Cerebellar nuclear complex (tissue), 1 donor: ENCODE measurements at regions not wholly inside any gene's neighbourhood (a gene's known extent, or its start where the extent isn't known, plus 50 kb on each side); places are given as distances from the start of the nearest gene placed in this dataset.
"Not testable (repeated sequence)": the region's sequence is repeated elsewhere in the genome, so short reads cannot be mapped to it uniquely, and the experiment has no call there.

Source experiments
- DNase-seq, 2 experiments: peaks; one replicate each; lab custom pipeline; 2025; lab: John Stamatoyannopoulos, UW

GRCh38 chr17:5951912-5952311 lies 118.3 kb upstream of the WSCD1 start:
- no peak for DNase-seq

GRCh38 chr17:5952518-5952917 lies 117.7 kb upstream of the WSCD1 start:
- no peak for DNase-seq

GRCh38 chr17:5955764-5956163 lies 114.4 kb upstream of the WSCD1 start:
- no peak for DNase-seq

GRCh38 chr17:5958850-5959249 lies 111.3 kb upstream of the WSCD1 start:
- DNase-seq: no peak

- DNase-seq: no peak
Measured at GRCh38 chr17:5962371-5962770, 107.8 kb upstream of the WSCD1 start.

DNA sequence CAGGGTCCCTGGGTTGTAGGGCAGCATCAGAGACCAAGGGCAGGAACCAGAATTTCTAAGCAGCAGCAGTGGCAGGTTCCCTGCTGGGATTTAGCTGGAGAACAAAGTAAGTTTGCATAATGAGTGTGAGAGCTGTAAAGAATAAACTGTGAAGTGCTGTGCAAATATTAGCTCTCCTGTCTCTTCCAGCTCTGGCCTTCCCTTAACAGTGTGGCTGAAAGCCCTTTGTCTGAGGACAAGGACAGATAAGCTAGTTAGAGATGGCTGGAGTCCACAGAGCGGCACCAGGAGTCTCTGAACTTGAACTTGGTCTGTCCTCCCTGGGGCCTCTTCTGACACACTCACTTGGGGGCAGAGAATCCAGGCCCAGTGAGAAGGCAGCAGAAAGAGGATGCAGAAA lies 98.2 kb upstream of the WSCD1 start:
- no peak for DNase-seq

GRCh38 chr17:5973410-5973809 lies 96.8 kb upstream of the WSCD1 start:
- DNase-seq: no peak

DNA sequence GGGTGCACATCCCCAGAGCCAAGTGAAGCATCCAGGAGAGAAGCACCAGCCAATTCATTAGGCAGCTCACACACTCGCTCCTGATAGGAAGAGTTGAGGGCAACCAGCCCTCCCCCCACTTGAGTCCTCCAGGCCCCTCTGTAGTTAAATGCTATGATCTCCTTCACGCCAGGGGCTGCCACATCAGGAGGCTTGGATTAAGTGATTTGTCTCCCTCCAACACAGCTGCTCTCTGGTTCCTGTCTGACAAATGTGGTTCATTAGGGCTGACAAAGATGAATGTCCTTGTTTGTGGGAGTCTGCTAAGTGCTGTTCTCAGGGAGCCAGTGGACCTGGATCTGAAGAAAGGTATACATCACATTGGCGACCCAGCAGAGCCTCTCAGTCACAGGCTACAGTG lies 94.5 kb upstream of the WSCD1 start:
- DNase-seq: no peak

DNA sequence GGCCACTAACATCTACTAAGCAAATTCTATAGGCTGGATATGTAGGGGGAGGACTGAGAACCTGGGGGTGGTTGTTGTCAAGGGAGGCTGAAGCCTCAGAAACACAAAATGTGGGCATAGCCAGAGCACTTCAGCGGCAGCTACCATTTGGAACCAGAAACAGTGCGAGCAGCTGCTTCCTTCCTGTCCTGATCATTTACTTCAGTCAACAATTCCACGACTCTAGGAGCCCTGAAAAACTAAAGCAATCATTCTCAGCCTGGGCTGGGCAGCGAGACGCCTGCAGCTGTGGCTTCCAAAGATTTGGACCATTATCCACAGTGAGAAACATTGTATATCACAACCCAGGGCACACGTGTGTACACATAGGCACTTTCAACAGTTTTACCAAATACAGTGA lies 93.9 kb upstream of the WSCD1 start:
- DNase-seq: no peak

DNA sequence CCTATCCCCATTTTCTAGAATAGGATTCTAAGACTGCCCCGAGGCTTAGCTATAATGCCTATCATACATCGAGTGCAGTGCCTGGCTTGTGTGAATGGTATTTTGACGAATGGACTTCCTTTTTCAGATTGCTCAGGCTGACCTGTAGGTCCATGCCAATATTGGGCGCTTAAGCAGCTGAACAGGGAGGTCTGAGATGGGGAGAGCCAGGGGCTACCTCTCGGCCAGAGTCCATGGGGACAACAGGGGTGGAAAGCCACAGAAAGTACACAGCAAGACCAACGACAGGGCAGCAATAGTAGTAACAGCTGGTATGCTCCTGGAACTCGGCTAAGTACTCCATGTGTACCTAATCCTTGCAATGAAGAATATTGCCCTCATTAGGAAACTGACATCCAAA lies 91.7 kb upstream of the WSCD1 start:
- no peak for DNase-seq

- no peak for DNase-seq
Measured at GRCh38 chr17:5980941-5981340, 89.2 kb upstream of the WSCD1 start.

DNA sequence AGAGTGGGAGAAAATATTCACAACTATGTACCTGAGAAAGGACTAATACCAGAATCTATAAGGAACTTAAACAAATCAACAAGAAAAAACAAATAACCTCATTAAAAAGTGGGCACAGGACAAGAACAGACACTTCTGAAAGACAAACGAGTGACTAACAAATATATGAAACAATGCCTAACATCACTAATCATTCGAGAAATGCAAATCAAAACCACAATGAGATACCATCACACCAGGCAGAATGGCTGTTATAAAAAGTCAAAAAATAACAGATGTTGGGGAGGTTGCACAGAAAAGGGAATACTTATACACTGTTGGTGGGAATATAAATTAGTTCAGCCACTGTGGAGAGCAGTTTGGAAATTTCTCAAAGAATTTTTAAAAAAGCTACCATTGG lies 83.5 kb upstream of the WSCD1 start:
- DNase-seq: no peak

- DNase-seq: no peak
Measured at GRCh38 chr17:6000426-6000825, 69.8 kb upstream of the WSCD1 start.

DNA sequence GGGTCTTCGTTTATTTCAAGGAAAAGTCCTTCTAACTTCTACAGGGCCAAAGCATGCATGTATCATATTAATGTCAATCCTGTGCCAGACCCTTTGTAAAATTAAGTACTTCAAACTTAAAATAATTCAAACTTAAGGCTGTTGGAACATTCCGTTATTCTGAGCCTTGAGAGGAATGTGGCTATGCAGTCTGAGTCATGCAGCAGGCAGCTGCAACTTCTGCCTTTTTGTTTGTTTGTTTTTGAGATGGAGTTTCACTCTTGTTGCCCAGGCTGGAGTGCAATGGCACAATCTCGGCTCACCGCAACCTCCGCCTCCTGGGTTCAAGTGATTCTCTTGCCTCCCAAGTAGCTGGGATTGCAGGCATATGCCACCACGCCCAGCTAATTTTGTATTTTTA lies 67.0 kb upstream of the WSCD1 start:
- not testable (repeated sequence) for DNase-seq

DNA sequence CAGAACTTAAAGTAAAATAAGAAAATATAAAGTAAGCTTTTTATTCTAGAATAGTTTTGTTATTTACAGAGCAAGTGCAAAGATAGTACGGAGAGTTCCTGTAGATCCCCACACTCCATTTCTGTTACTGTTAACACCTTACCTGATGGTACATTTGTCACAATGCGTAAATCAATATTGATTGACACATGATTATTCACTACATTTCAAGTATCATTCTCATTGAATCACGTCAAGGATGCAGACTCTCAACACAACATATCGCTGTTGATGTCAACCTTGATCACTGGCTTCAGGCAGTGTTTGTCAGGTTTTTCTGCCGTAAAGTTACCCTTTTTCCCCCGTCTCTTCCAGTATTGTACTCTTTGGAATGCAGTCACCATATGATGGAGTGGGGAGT lies 64.2 kb upstream of the WSCD1 start:
- no peak for DNase-seq

DNA sequence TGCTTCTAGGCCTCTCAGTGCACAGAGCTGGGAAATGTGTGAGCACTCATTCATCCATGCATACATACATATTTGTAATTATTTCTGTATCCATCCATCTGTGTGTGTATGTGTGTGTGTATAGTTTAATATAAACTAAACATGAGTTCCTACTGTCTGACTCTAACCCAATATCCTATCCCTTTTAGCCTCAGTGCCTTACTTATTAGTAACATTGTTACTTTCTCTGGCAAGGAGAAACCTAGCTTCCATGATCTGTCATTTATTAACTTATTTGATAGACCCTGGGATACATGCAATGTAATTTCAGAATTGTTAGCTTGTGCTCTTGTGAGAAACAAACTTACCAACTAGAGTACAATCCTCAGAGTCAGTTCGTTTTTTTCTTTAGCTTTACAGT lies 59.0 kb upstream of the WSCD1 start:
- no peak for DNase-seq

DNA sequence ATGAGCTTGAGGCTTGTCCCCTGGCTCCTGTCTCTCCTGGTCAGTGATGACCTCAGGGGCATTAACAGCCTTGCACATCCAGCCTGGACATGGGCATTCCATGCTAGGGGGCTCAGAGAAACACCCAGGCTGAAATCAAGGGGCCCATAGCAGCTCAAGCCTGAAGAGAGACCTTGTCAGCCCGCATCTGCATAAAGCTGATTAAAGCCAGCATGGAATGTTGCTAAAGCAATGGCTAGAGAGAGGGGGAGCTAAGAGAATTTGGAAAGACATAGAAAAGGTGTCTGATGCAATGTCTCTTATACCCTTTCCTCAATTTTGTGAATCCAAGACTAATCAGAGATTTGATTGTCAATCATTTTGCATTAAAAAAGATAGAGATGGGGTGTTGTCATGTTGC lies 51.4 kb upstream of the WSCD1 start:
- no peak for DNase-seq

GRCh38 chr17:6019959-6020358 lies 50.2 kb upstream of the WSCD1 start:
- DNase-seq: no peak

- DNase-seq: no peak
Measured at GRCh38 chr17:6020376-6021010, 49.7 kb upstream of the WSCD1 start.
